ENCODE measurements at regions not wholly inside any gene's neighbourhood (a gene's known extent, or its start where the extent isn't known, plus 50 kb on each side); places are given as distances from the start of the nearest gene placed in this dataset.

- Mint-ChIP-seq H3K27ac (no peak overlapping the region), H3K36me3 (ENCODE audit: low read depth) (no peaks in the 10 kb centered on the region), H3K4me3 (no peak overlapping the region), H3K27me3 (no peaks in the 10 kb centered on the region), H3K4me1 (ENCODE audit: low read depth) (no peaks in the 10 kb centered on the region), H3K9me3 (no peaks in the 10 kb centered on the region)
- DNase-seq, result no peak
- CTCF ChIA-PET, result no interaction called here
- POLR2A ChIA-PET, result no interaction called here
- no peak for TF ChIP-seq CTCF (IDR thresholded peaks at IDR 0.05)
- intact Hi-C loops (cut with micrococcal nuclease), result no loop called here
- ATAC-seq, result no peak
These were observed 51.0 kb upstream of the BARX2 start for GRCh38 chr11:129324533-129325175.

- DNase-seq (no peak), ATAC-seq (no peak)
- no peaks in the 10 kb centered on the region for H3K4me1 Mint-ChIP-seq (ENCODE audit: low read depth)
- H3K27me3 Mint-ChIP-seq, result no peaks in the 10 kb centered on the region
- POLR2A ChIA-PET, result no interaction called here
- H3K4me3 Mint-ChIP-seq, result no peak overlapping the region
- TF ChIP-seq CTCF (IDR thresholded peaks at IDR 0.05), result no peak
- no peaks in the 10 kb centered on the region for H3K36me3 Mint-ChIP-seq (ENCODE audit: low read depth)
- intact Hi-C loops (cut with micrococcal nuclease), result no loop called here
- H3K27ac Mint-ChIP-seq, result no peak overlapping the region
- no peaks in the 10 kb centered on the region for H3K9me3 Mint-ChIP-seq
- CTCF ChIA-PET, result no interaction called here
These were observed 51.6 kb upstream of the BARX2 start for GRCh38 chr11:129323896-129324502.

GRCh38 chr11:129322941-129323340 lies 52.7 kb upstream of the BARX2 start:
- ChIA-PET CTCF (interaction anchor here (1.1 kb wide), 1 partner anchor 9 kb away, joined by 3 read pairs; no protein-coding TSS in a partner anchor), POLR2A (no interaction called here)
- intact Hi-C loops (cut with micrococcal nuclease), result no loop called here
- no peak for TF ChIP-seq CTCF (IDR thresholded peaks at IDR 0.05)
- H3K36me3 Mint-ChIP-seq (ENCODE audit: low read depth), result no peaks in the 10 kb centered on the region
- no peak overlapping the region for H3K4me3 Mint-ChIP-seq
- ATAC-seq, result no peak
- DNase-seq, result no peak
- H3K27ac Mint-ChIP-seq, result no peak overlapping the region
- H3K27me3 Mint-ChIP-seq, result no peaks in the 10 kb centered on the region
- no peaks in the 10 kb centered on the region for H3K4me1 Mint-ChIP-seq (ENCODE audit: low read depth)
- H3K9me3 Mint-ChIP-seq, result no peaks in the 10 kb centered on the region

- DNase-seq (no peak), ATAC-seq (no peak)
- no peak overlapping the region for H3K27ac Mint-ChIP-seq
- CTCF ChIA-PET, result interaction anchor here (1.4 kb wide), 1 partner anchor 204 kb away, joined by 3 read pairs; no protein-coding TSS in a partner anchor
- H3K9me3 Mint-ChIP-seq, result no peaks in the 10 kb centered on the region
- POLR2A ChIA-PET, result no interaction called here
- no peaks in the 10 kb centered on the region for H3K27me3 Mint-ChIP-seq
- H3K36me3 Mint-ChIP-seq (ENCODE audit: low read depth), result no peaks in the 10 kb centered on the region
- no peak overlapping the region for H3K4me3 Mint-ChIP-seq
- H3K4me1 Mint-ChIP-seq (ENCODE audit: low read depth), result no peaks in the 10 kb centered on the region
- no peak for TF ChIP-seq CTCF (IDR thresholded peaks at IDR 0.05)
- intact Hi-C loops (cut with micrococcal nuclease), result no loop called here
These were observed 54.6 kb upstream of the BARX2 start for GRCh38 chr11:129321076-129321475.

- no peak overlapping the region for H3K27ac Mint-ChIP-seq
- POLR2A ChIA-PET, result no interaction called here
These were observed 55.2 kb upstream of the BARX2 start for GRCh38 chr11:129320494-129320893.

More at GRCh38 chr11:129320494-129320893, 55.2 kb upstream of the BARX2 start:
- no peak for ATAC-seq
- Mint-ChIP-seq H3K36me3 (ENCODE audit: low read depth) (no peaks in the 10 kb centered on the region), H3K9me3 (no peaks in the 10 kb centered on the region), H3K27me3 (no peaks in the 10 kb centered on the region), H3K4me3 (no peak overlapping the region), H3K4me1 (ENCODE audit: low read depth) (no peaks in the 10 kb centered on the region)
- DNase-seq, result no peak
- intact Hi-C loops (cut with micrococcal nuclease), result no loop called here
- TF ChIP-seq CTCF (IDR thresholded peaks at IDR 0.05), result no peak
- CTCF ChIA-PET, result interaction anchor here (1.9 to 3.2 kb wide), 2 partner anchors 12 to 44 kb away, joined by 4 to 18 read pairs; no protein-coding TSS in a partner anchor
